ENCODE measurements at regions not wholly inside any gene's neighbourhood (a gene's known extent, or its start where the extent isn't known, plus 50 kb on each side); places are given as distances from the start of the nearest gene placed in this dataset.

GRCh38 chr6:90431576-90431975 is 134.9 kb upstream of the BACH2 start:
- Histone ChIP-seq H4K20me1 (replicated peaks; ENCODE audit: control insufficient read depth, extremely low read depth, insufficient read depth, low read length) (no peaks in the 10 kb centered on the region), H3K79me2 (ENCODE audit: control insufficient read depth, insufficient read depth, low read length) (no peaks in the 10 kb centered on the region), H3K36me3 (ENCODE audit: control insufficient read depth in 2 of 2, extremely low read depth in 1 of 2, insufficient read depth in 2 of 2, low read length in 2 of 2) (no peaks in the 10 kb centered on the region), H3K9me1 (replicated peaks; ENCODE audit: control insufficient read depth, extremely low read depth, insufficient read depth, low read length) (no peaks in the 10 kb centered on the region), H3K27ac (ENCODE audit: insufficient read depth, low read depth, low read length) (no peak overlapping the region), H3K9me3 (replicated peaks; ENCODE audit: control insufficient read depth, insufficient read depth, low read length) (no peaks in the 10 kb centered on the region), H3K4me3 (replicated peaks in 1 of 3; ENCODE audit: insufficient read depth in 1 of 3, low read depth in 1 of 3, low read length in 3 of 3) (no peak overlapping the region), H3K9ac (replicated peaks; ENCODE audit: extremely low read depth, insufficient read depth, low read length) (no peak overlapping the region), H3K27me3 (ENCODE audit: control insufficient read depth in 2 of 2, insufficient read depth in 2 of 2, low read length in 2 of 2) (peaks cover 2% of the 10 kb centered on the region in 2 experiments), H3K4me2 (ENCODE audit: insufficient read depth, low read length) (no peak overlapping the region), H2AFZ (ENCODE audit: low read depth, low read length) (no peak overlapping the region), H3K4me1 (ENCODE audit: control insufficient read depth, extremely low read depth, insufficient read depth, low read length) (no peaks in the 10 kb centered on the region)
- no peak for DNase-seq (ENCODE audit: low read depth, low spot score)
- POLR2A ChIA-PET, result interaction anchor here (0.7 kb wide), 1 partner anchor 383 kb away, joined by 3 read pairs; no protein-coding TSS in a partner anchor
- CTCF ChIA-PET, result interaction anchor here (1.8 to 5.1 kb wide), 2 partner anchors 39 to 491 kb away, joined by 7 to 25 read pairs; no protein-coding TSS in a partner anchor
- intact Hi-C loops (cut with micrococcal nuclease) (no loop called here), dilution Hi-C loops (cut with MboI; ENCODE audit: extremely low pct_ligation_motif_present, low sequenced_read_pairs) (no loop called here)
- FAIRE-seq, result no peak
- BruUV-seq (replicated peaks), result no TSS peak
- TF ChIP-seq POLR2A (IDR thresholded peaks at IDR 0.05; ENCODE audit: low read depth, low read length), result no peak
- no peak for TF ChIP-seq EZH2 (IDR thresholded peaks at IDR 0.05; ENCODE audit: borderline replicate concordance, low read depth, low read length, severe bottlenecking)
- no peak for TF ChIP-seq JUN (IDR thresholded peaks at IDR 0.05; ENCODE audit: borderline replicate concordance, insufficient read depth, insufficient read length, low read depth)
- TF ChIP-seq GATA2 (IDR thresholded peaks at IDR 0.05; ENCODE audit: insufficient read depth, insufficient read length, low read depth, low read length), result no peak

- dilution Hi-C loops (cut with MboI; ENCODE audit: extremely low pct_ligation_motif_present, low sequenced_read_pairs), result no loop called here
- Histone ChIP-seq H3K9me1 (replicated peaks; ENCODE audit: control insufficient read depth, extremely low read depth, insufficient read depth, low read length) (no peaks in the 10 kb centered on the region), H3K4me1 (ENCODE audit: control insufficient read depth, extremely low read depth, insufficient read depth, low read length) (no peaks in the 10 kb centered on the region), H3K4me2 (ENCODE audit: insufficient read depth, low read length) (no peak overlapping the region), H3K4me3 (replicated peaks in 1 of 3; ENCODE audit: insufficient read depth in 1 of 3, low read depth in 1 of 3, low read length in 3 of 3) (no peak overlapping the region), H3K36me3 (ENCODE audit: control insufficient read depth in 2 of 2, extremely low read depth in 1 of 2, insufficient read depth in 2 of 2, low read length in 2 of 2) (no peaks in the 10 kb centered on the region), H3K27ac (ENCODE audit: insufficient read depth, low read depth, low read length) (no peak overlapping the region), H3K9ac (replicated peaks; ENCODE audit: extremely low read depth, insufficient read depth, low read length) (no peak overlapping the region), H3K9me3 (replicated peaks; ENCODE audit: control insufficient read depth, insufficient read depth, low read length) (no peaks in the 10 kb centered on the region), H2AFZ (ENCODE audit: low read depth, low read length) (no peak overlapping the region), H4K20me1 (replicated peaks; ENCODE audit: control insufficient read depth, extremely low read depth, insufficient read depth, low read length) (no peaks in the 10 kb centered on the region), H3K27me3 (ENCODE audit: control insufficient read depth in 2 of 2, insufficient read depth in 2 of 2, low read length in 2 of 2) (peaks cover 2% of the 10 kb centered on the region in 2 experiments), H3K79me2 (ENCODE audit: control insufficient read depth, insufficient read depth, low read length) (no peaks in the 10 kb centered on the region)
- no TSS peak for BruUV-seq (replicated peaks)
- ChIA-PET CTCF (interaction anchor here (1.0 kb wide), 1 partner anchor 489 kb away, joined by 3 read pairs; no protein-coding TSS in a partner anchor), POLR2A (no interaction called here)
- TF ChIP-seq MAX (IDR thresholded peaks at IDR 0.05; ENCODE audit: insufficient read depth, insufficient read length), result no peak
- no peak for TF ChIP-seq POLR2A (IDR thresholded peaks at IDR 0.05; ENCODE audit: low read depth, low read length)
- no peak for TF ChIP-seq FOS (IDR thresholded peaks at IDR 0.05; ENCODE audit: borderline replicate concordance, insufficient read depth, low read length)
- no peak for TF ChIP-seq JUN (IDR thresholded peaks at IDR 0.05; ENCODE audit: borderline replicate concordance, insufficient read depth, insufficient read length, low read depth)
- TF ChIP-seq CTCF (IDR thresholded peaks at IDR 0.05; ENCODE audit: extremely low read depth in 1 of 2, insufficient read depth in 1 of 2, low read depth in 1 of 2, low read length in 2 of 2), result no peak
- TF ChIP-seq POLR2AphosphoS5 (IDR thresholded peaks at IDR 0.05; ENCODE audit: insufficient read depth, low read depth, low read length), result no peak
- TF ChIP-seq GATA2 (IDR thresholded peaks at IDR 0.05; ENCODE audit: insufficient read depth, insufficient read length, low read depth, low read length), result no peak
- no peak for TF ChIP-seq MYC (IDR thresholded peaks at IDR 0.05; ENCODE audit: low read depth, low read length)
- no peak for TF ChIP-seq EZH2 (IDR thresholded peaks at IDR 0.05; ENCODE audit: borderline replicate concordance, low read depth, low read length, severe bottlenecking)
- intact Hi-C loops (cut with micrococcal nuclease), result no loop called here
- DNase-seq (ENCODE audit: low read depth, low spot score) (no peak), FAIRE-seq (no peak)
Measured at GRCh38 chr6:90429713-90430112, 133.1 kb upstream of the BACH2 start.

Data from endothelial cell of umbilical vein (primary cell).